ENCODE measurements at regions not wholly inside any gene's neighbourhood (a gene's known extent, or its start where the extent isn't known, plus 50 kb on each side); places are given as distances from the start of the nearest gene placed in this dataset.

GRCh38 chr6:24069526-24069925 is 56.5 kb upstream of the NRSN1 start:
- H3K27me3 ChIP-seq (replicated peaks in 1 of 7): no peaks in the 10 kb centered on the region
- H3K4me3 ChIP-seq: no peak overlapping the region
- H3K9me3 ChIP-seq: peaks cover 0 to 3% (median 0%) of the 10 kb centered on the region in 8 donors
- 57 to 71% (median 64%) methylated on average over 3 of the region's 3 CpGs for WGBS, 5 donors
- no peaks in the 10 kb centered on the region for H3K36me3 ChIP-seq
- intact Hi-C loops (cut with DNase I; ENCODE audit: low total_unique reads): no loop called here
- TF ChIP-seq CTCF (IDR thresholded peaks at IDR 0.05 in 8 of 11, conservative IDR thresholded peaks at IDR 0.05 in 3 of 11): no peak
- no peak overlapping the region for H3K27ac ChIP-seq
- no peak for DNase-seq
- no peaks in the 10 kb centered on the region for H3K4me1 ChIP-seq

- no peaks in the 10 kb centered on the region for H3K36me3 ChIP-seq
- no peaks in the 10 kb centered on the region for H3K27me3 ChIP-seq (replicated peaks in 1 of 7)
- H3K27ac ChIP-seq: no peak overlapping the region
- intact Hi-C loops (cut with DNase I; ENCODE audit: low total_unique reads): no loop called here
- TF ChIP-seq POLR2AphosphoS5 (IDR thresholded peaks at IDR 0.05) (no peak), POLR2A (IDR thresholded peaks at IDR 0.05) (no peak), CTCF (IDR thresholded peaks at IDR 0.05 in 8 of 11, conservative IDR thresholded peaks at IDR 0.05 in 3 of 11) (no peak)
- DNase-seq: no peak
- no peaks in the 10 kb centered on the region for H3K9me3 ChIP-seq
- H3K4me1 ChIP-seq: no peaks in the 10 kb centered on the region
- 63 to 85% (median 71%) methylated on average over 6 of the region's 6 CpGs for WGBS, 5 donors
- no peak overlapping the region for H3K4me3 ChIP-seq
Measured at GRCh38 chr6:24072038-24072746, 53.8 kb upstream of the NRSN1 start.

- H3K4me1 ChIP-seq: no peaks in the 10 kb centered on the region
- intact Hi-C loops (cut with DNase I; ENCODE audit: low total_unique reads): no loop called here
- H3K36me3 ChIP-seq: no peaks in the 10 kb centered on the region
- no peak overlapping the region for H3K27ac ChIP-seq
- DNase-seq: no peak
- no peaks in the 10 kb centered on the region for H3K27me3 ChIP-seq (replicated peaks in 1 of 7)
- TF ChIP-seq CTCF (IDR thresholded peaks at IDR 0.05 in 8 of 11, conservative IDR thresholded peaks at IDR 0.05 in 3 of 11) (no peak), POLR2AphosphoS5 (IDR thresholded peaks at IDR 0.05) (no peak), POLR2A (IDR thresholded peaks at IDR 0.05) (no peak)
- 80 to 93% (median 88%) methylated on average over 1 of the region's 1 CpG for WGBS, 5 donors
- no peak overlapping the region for H3K4me3 ChIP-seq
- no peaks in the 10 kb centered on the region for H3K9me3 ChIP-seq
Measured at GRCh38 chr6:24076011-24076410, 50.0 kb upstream of the NRSN1 start.

Small RNA genes lying in the stretch of these regions (small RNA-seq; reads per million reads assigned to genes)
- gene AL133270.1 (0 reads per million in 4 donors), gene RNU6-1060P (0 reads per million in 4 donors), gene SPTLC1P2 (0 reads per million in 4 donors)
